DMS153 treated with DMSO at 0.1 percent for 48 hours (cell line): ENCODE measurements at regions not wholly inside any gene's neighbourhood (a gene's known extent, or its start where the extent isn't known, plus 50 kb on each side); places are given as distances from the start of the nearest gene placed in this dataset.
"Not testable (repeated sequence)": the region's sequence is repeated elsewhere in the genome, so short reads cannot be mapped to it uniquely, and the experiment has no call there.

Experiments
- DNase-seq: peaks from one replicate; lab custom pipeline; 2025; ENCODE audit not compliant: unreplicated experiment; lab: John Stamatoyannopoulos, UW

GRCh38 chr13:110010404-110011138 is 224.2 kb upstream of the IRS2 start:
- no peak for DNase-seq

GRCh38 chr13:110008816-110009215 is 222.4 kb upstream of the IRS2 start:
- no peak for DNase-seq

GRCh38 chr13:110006304-110006703 is 219.9 kb upstream of the IRS2 start:
- peak; percentile 69 for DNase-seq

- DNase-seq = no peak
Observed at GRCh38 chr13:110005563-110005962, 219.2 kb upstream of the IRS2 start.

GRCh38 chr13:110004814-110005213 is 218.4 kb upstream of the IRS2 start:
- no peak for DNase-seq

GRCh38 chr13:110001670-110002275 is 215.4 kb upstream of the IRS2 start:
- no peak for DNase-seq

GRCh38 chr13:110000534-110001345 is 214.4 kb upstream of the IRS2 start:
- no peak for DNase-seq

- DNase-seq = no peak
Observed at GRCh38 chr13:109999659-110000533, 213.5 kb upstream of the IRS2 start.

- DNase-seq = no peak
Observed at GRCh38 chr13:109998684-109999533, 212.5 kb upstream of the IRS2 start.

- DNase-seq = no peak
Observed at GRCh38 chr13:109998037-109998436, 211.7 kb upstream of the IRS2 start.

GRCh38 chr13:109997056-109997595 is 210.7 kb upstream of the IRS2 start:
- not testable (repeated sequence) for DNase-seq

GRCh38 chr13:109996404-109996960 is 210.1 kb upstream of the IRS2 start:
- no peak for DNase-seq

GRCh38 chr13:109995578-109995977 is 209.2 kb upstream of the IRS2 start:
- no peak for DNase-seq

GRCh38 chr13:109990296-109990695 is 203.9 kb upstream of the IRS2 start:
- no peak for DNase-seq

GRCh38 chr13:109989686-109990085 is 203.3 kb upstream of the IRS2 start:
- no peak for DNase-seq

- no peak for DNase-seq
Observed at GRCh38 chr13:109989155-109989554, 202.8 kb upstream of the IRS2 start.

- no peak for DNase-seq
Observed at GRCh38 chr13:109986851-109987250, 200.5 kb upstream of the IRS2 start.

GRCh38 chr13:109985871-109986450 is 199.6 kb upstream of the IRS2 start:
- no peak for DNase-seq

GRCh38 chr13:109983447-109983846 is 197.1 kb upstream of the IRS2 start:
- DNase-seq = no peak
